ENCODE measurements at regions not wholly inside any gene's neighbourhood (a gene's known extent, or its start where the extent isn't known, plus 50 kb on each side); places are given as distances from the start of the nearest gene placed in this dataset.

DNA sequence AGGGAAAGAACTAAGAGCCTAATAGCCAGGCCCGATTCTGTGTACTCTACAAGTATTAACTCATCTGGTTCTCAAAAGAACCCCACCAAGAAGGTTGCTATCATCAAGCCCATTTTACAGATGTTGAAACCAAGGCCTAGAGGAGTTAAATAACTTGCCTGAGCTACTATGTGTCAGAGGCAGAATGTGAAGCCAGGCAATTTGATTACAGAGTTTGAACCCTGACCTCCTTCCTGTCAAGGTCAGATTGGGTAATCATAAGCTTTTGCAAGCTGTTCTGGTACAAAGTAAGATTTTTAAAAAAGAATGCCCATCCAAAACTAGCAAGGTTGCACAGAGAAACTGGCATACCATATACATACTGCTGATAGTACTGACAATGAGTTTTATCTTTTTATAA is 227.1 kb downstream of the HAUS1 start:
- H3K79me2 ChIP-seq (ENCODE audit: low read depth) = peaks cover 22% of the 10 kb centered on the region
- intact Hi-C loops (cut with micrococcal nuclease; ENCODE audit: unreplicated experiment) = no loop called here
- ChIA-PET POLR2A (ENCODE audit: unreplicated experiment) (no interaction called here), CTCF (interaction anchor here (0.7 kb wide), 1 partner anchor 1655 kb away, joined by 6 read pairs; no protein-coding TSS in a partner anchor)
- DNase-seq = no peak
- no peaks in the 10 kb centered on the region; the same call in 1 of the 2 replicates for H3K9me2 ChIP-seq (ENCODE audit: insufficient read depth)
- H3K27ac ChIP-seq = no peak overlapping the region
- TF ChIP-seq, protein P1, sequence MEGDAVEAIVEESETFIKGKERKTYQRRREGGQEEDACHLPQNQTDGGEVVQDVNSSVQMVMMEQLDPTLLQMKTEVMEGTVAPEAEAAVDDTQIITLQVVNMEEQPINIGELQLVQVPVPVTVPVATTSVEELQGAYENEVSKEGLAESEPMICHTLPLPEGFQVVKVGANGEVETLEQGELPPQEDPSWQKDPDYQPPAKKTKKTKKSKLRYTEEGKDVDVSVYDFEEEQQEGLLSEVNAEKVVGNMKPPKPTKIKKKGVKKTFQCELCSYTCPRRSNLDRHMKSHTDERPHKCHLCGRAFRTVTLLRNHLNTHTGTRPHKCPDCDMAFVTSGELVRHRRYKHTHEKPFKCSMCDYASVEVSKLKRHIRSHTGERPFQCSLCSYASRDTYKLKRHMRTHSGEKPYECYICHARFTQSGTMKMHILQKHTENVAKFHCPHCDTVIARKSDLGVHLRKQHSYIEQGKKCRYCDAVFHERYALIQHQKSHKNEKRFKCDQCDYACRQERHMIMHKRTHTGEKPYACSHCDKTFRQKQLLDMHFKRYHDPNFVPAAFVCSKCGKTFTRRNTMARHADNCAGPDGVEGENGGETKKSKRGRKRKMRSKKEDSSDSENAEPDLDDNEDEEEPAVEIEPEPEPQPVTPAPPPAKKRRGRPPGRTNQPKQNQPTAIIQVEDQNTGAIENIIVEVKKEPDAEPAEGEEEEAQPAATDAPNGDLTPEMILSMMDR (conservative IDR thresholded peaks at IDR 0.05) = no peak
- TF ChIP-seq EZH2 (IDR thresholded peaks at IDR 0.05; ENCODE audit: low read depth) = no peak
- H2AFZ ChIP-seq = no peak overlapping the region
- H3F3A ChIP-seq (ENCODE audit: insufficient read depth, low read depth) = peaks cover 18% of the 10 kb centered on the region
- no peak overlapping the region for H3K4me2 ChIP-seq
- 0 out of 2 replicates have a peak, but pooled peaks cover 2% of the 10 kb centered on the region for H3K36me3 ChIP-seq (ENCODE audit: low read depth)
- BruUV-seq (replicated peaks) = no TSS peak
- no peak overlapping the region for H3K4me3 ChIP-seq
- no peaks in the 10 kb centered on the region for H4K20me1 ChIP-seq (ENCODE audit: insufficient read depth)
- no peaks in the 10 kb centered on the region for H3K27me3 ChIP-seq (ENCODE audit: insufficient read depth, low read depth)
- no peaks in the 10 kb centered on the region for H3K9me3 ChIP-seq (ENCODE audit: insufficient read depth, low read depth)
- peaks cover 27% of the 10 kb centered on the region for H3K4me1 ChIP-seq (replicated peaks; ENCODE audit: insufficient read depth)

DNA sequence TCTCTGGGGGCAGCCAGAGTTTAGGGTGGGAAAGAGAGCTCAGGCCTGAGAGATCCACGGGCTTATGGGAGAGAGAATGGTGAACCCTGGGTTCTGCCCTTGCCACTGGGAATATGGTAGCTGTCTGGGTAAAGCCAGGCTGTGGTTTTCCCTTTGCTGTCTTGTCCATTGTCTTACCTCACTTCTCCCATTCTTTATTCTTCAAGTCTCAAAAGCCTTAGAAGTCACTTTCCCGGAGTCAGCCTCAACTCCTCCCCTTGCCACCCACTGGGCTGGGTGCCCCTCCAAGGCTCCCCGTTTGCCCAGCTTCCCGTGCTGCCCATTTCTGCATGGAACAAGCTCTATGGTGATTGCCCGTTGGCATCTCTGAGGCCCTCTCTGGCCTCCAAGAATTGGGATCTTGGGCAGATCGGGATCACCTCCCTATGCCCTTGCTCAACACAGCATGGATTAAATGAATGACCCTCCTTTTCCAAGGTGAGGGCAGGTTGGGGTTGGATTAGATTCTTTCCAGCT is 228.2 kb downstream of the HAUS1 start:
- Histone ChIP-seq H3K4me3 (no peak overlapping the region), H3K27ac (no peak overlapping the region), H3K36me3 (ENCODE audit: low read depth) (0 out of 2 replicates have a peak, but pooled peaks cover 12% of the 10 kb centered on the region), H3K9me2 (ENCODE audit: insufficient read depth) (no peaks in the 10 kb centered on the region; the same call in 1 of the 2 replicates), H3K9me3 (ENCODE audit: insufficient read depth, low read depth) (no peaks in the 10 kb centered on the region), H3K27me3 (ENCODE audit: insufficient read depth, low read depth) (no peaks in the 10 kb centered on the region), H3K4me1 (replicated peaks; ENCODE audit: insufficient read depth) (peaks cover 34% of the 10 kb centered on the region), H3F3A (ENCODE audit: insufficient read depth, low read depth) (peaks cover 18% of the 10 kb centered on the region), H4K20me1 (ENCODE audit: insufficient read depth) (no peaks in the 10 kb centered on the region), H2AFZ (no peak overlapping the region), H3K79me2 (ENCODE audit: low read depth) (peaks cover 32% of the 10 kb centered on the region), H3K4me2 (peak overlapping the region; percentile 84)
- POLR2A ChIA-PET (ENCODE audit: unreplicated experiment) = no interaction called here
- no peak for TF ChIP-seq EZH2 (IDR thresholded peaks at IDR 0.05; ENCODE audit: low read depth)
- TF ChIP-seq, protein P1 (conservative IDR thresholded peaks at IDR 0.05) = no peak
- CTCF ChIA-PET = no interaction called here
- no TSS peak for BruUV-seq (replicated peaks)
- intact Hi-C loops (cut with micrococcal nuclease; ENCODE audit: unreplicated experiment) = no loop called here
- no peak for DNase-seq

DNA sequence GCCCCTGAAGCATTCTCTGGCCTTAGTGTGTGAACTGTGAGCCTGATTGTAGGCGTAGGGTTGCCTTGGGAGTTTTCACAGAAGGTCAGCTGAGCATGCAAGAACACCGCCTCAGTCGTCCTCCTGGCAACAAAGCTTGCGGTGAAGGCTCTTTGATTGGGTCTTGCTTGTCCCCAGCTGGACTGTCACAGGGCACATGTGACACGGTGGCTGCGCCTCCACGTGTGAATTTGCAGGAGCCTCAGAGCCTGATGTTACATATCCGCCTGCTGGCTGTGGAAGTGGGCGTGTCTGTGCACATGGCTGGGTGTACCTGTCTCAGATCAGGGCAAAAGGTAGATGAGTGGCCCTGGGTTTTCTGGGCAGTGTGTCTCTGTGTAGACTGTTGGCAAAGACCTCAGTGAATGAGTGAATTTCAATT is 228.7 kb downstream of the HAUS1 start:
- no peak for DNase-seq
- TF ChIP-seq, protein P1 (conservative IDR thresholded peaks at IDR 0.05) = no peak
- TF ChIP-seq EZH2 (IDR thresholded peaks at IDR 0.05; ENCODE audit: low read depth) = no peak
- H3K4me1 ChIP-seq (replicated peaks; ENCODE audit: insufficient read depth) = peaks cover 34% of the 10 kb centered on the region
- peak overlapping the region; percentile 32 for H3K27ac ChIP-seq
- H4K20me1 ChIP-seq (ENCODE audit: insufficient read depth) = no peaks in the 10 kb centered on the region
- ChIA-PET CTCF (no interaction called here), POLR2A (ENCODE audit: unreplicated experiment) (no interaction called here)
- H3K9me3 ChIP-seq (ENCODE audit: insufficient read depth, low read depth) = no peaks in the 10 kb centered on the region
- 0 out of 2 replicates have a peak, but pooled peaks cover 12% of the 10 kb centered on the region for H3K36me3 ChIP-seq (ENCODE audit: low read depth)
- BruUV-seq (replicated peaks) = no TSS peak
- H3K27me3 ChIP-seq (ENCODE audit: insufficient read depth, low read depth) = no peaks in the 10 kb centered on the region
- intact Hi-C loops (cut with micrococcal nuclease; ENCODE audit: unreplicated experiment) = no loop called here
- no peak overlapping the region for H2AFZ ChIP-seq
- H3F3A ChIP-seq (ENCODE audit: insufficient read depth, low read depth) = peaks cover 18% of the 10 kb centered on the region
- H3K79me2 ChIP-seq (ENCODE audit: low read depth) = peaks cover 38% of the 10 kb centered on the region
- H3K4me3 ChIP-seq = peak overlapping the region; percentile 55
- peak overlapping the region; percentile 84 for H3K4me2 ChIP-seq
- H3K9me2 ChIP-seq (ENCODE audit: insufficient read depth) = no peaks in the 10 kb centered on the region; the same call in 1 of the 2 replicates
